ENCODE measurements at regions not wholly inside any gene's neighbourhood (a gene's known extent, or its start where the extent isn't known, plus 50 kb on each side); places are given as distances from the start of the nearest gene placed in this dataset.

DNA sequence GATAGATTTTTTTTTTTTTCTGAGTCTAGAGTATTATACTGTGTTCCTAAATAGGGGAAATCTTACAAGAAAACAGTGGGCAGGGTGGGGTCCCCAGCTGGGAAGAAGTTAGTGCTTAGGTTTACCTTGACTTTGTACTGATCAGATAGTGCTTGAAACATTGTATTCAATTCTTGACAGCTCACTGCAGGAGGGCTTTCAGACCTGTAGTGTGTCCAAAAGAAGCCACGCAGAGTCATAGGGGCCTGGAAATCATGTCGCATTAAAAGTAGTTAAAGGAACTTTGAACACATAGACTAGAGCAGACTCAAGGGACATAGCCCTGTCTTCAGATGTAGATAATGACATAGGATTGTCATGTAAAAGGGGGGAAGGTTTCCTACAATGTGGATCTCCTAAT lies 215.4 kb upstream of the NR4A3 start:
- CTCF ChIA-PET (ENCODE audit: low intra/inter-chr PET ratio, low total read pairs): no interaction called here
- intact Hi-C loops (cut with micrococcal nuclease; ENCODE audit: unreplicated experiment): no loop called here
- POLR2A ChIA-PET: no interaction called here
- H3K9ac ChIP-seq (ENCODE audit: insufficient read depth, low read depth, low read length): no peak overlapping the region
- no peak overlapping the region for H2AFZ ChIP-seq (ENCODE audit: low read length)
- no peak for FAIRE-seq
- H3K79me2 ChIP-seq (ENCODE audit: insufficient read depth, low read length): no peaks in the 10 kb centered on the region
- H3K4me1 ChIP-seq (ENCODE audit: insufficient read depth, low read length): no peaks in the 10 kb centered on the region
- H3K27me3 ChIP-seq (ENCODE audit: control insufficient read depth in 1 of 2, insufficient read depth in 2 of 2, low read length in 2 of 2): peaks cover 0 to 3% of the 10 kb centered on the region in 2 experiments; a peak in 1 of 5 replicates
- no peaks in the 10 kb centered on the region for H3K36me3 ChIP-seq (replicated peaks in 1 of 2; ENCODE audit: control insufficient read depth in 1 of 2, insufficient read depth in 2 of 2, low read length in 2 of 2)
- no peaks in the 10 kb centered on the region for H3K9me3 ChIP-seq (ENCODE audit: low read length)
- 88% methylated on average over 2 of the region's 2 CpGs for WGBS (ENCODE audit: low lambda C conversion rate)
- no TSS peak for BruUV-seq (replicated peaks)
- no peak for ATAC-seq
- H3K4me2 ChIP-seq (ENCODE audit: low read depth, low read length): no peak overlapping the region
- no peak overlapping the region for H3K27ac ChIP-seq (ENCODE audit: extremely low read length, insufficient read depth, low read length)
- DNase-seq (ENCODE audit: low spot score): no peak
- H4K20me1 ChIP-seq (ENCODE audit: insufficient read depth, low read length): no peaks in the 10 kb centered on the region
- no peak overlapping the region for H3K4me3 ChIP-seq (replicated peaks in 1 of 3; ENCODE audit: insufficient read depth in 1 of 3, low read depth in 2 of 3, low read length in 3 of 3)
- in situ Hi-C loops (cut with HindIII; ENCODE audit: extremely low pct_ligation_motif_present, low pct_unique_long_range_greater_than_20kb): no loop called here
- no peak for TF ChIP-seq ZNF878 (CRISPR knock-in tag; IDR thresholded peaks at IDR 0.05)
- TF ChIP-seq ZNF749 (CRISPR knock-in tag; IDR thresholded peaks at IDR 0.05; ENCODE audit: borderline replicate concordance): no peak
- TF ChIP-seq, protein P1, sequence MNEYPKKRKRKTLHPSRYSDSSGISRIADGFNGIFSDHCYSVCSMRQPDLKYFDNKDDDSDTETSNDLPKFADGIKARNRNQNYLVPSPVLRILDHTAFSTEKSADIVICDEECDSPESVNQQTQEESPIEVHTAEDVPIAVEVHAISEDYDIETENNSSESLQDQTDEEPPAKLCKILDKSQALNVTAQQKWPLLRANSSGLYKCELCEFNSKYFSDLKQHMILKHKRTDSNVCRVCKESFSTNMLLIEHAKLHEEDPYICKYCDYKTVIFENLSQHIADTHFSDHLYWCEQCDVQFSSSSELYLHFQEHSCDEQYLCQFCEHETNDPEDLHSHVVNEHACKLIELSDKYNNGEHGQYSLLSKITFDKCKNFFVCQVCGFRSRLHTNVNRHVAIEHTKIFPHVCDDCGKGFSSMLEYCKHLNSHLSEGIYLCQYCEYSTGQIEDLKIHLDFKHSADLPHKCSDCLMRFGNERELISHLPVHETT (CRISPR knock-in tag; conservative IDR thresholded peaks at IDR 0.05): no peak
- no peak for TF ChIP-seq MBNL3 (CRISPR knock-in tag; conservative IDR thresholded peaks at IDR 0.05)

DNA sequence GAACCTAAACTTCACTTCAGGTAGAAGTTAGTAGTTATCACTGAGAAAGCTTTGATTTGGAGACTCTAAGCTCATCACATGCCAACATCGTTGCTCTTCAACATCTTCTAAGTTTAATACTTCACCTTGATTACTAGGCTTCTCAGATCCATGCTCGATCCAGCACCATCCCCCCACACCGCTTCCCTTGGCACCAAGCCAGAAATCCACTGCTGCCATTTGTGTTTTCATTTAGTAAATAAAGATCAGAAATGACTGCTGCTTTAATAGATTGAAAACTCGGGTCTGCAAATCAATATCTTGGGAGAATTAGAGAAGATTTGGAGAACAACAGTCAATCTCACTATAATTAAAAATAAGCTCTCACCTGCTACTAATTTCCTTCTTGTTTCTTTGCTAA lies 214.7 kb upstream of the NR4A3 start:
- in situ Hi-C loops (cut with HindIII; ENCODE audit: extremely low pct_ligation_motif_present, low pct_unique_long_range_greater_than_20kb): no loop called here
- H3K36me3 ChIP-seq (replicated peaks in 1 of 2; ENCODE audit: control insufficient read depth in 1 of 2, insufficient read depth in 2 of 2, low read length in 2 of 2): no peaks in the 10 kb centered on the region
- H3K27me3 ChIP-seq (ENCODE audit: control insufficient read depth in 1 of 2, insufficient read depth in 2 of 2, low read length in 2 of 2): peaks cover 0 to 3% of the 10 kb centered on the region in 2 experiments; a peak in 1 of 5 replicates
- 0 out of 2 replicates have a peak, but pooled peaks have one; percentile 49 for TF ChIP-seq LCORL (IDR thresholded peaks at IDR 0.05)
- no peak for TF ChIP-seq LCORL (CRISPR knock-in tag; IDR thresholded peaks at IDR 0.05)
- TF ChIP-seq, protein P2, sequence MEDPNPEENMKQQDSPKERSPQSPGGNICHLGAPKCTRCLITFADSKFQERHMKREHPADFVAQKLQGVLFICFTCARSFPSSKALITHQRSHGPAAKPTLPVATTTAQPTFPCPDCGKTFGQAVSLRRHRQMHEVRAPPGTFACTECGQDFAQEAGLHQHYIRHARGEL (CRISPR knock-in tag; IDR thresholded peaks at IDR 0.05): no peak
- FAIRE-seq (no peak), DNase-seq (ENCODE audit: low spot score) (no peak), ATAC-seq (no peak)
- intact Hi-C loops (cut with micrococcal nuclease; ENCODE audit: unreplicated experiment): no loop called here
- 0% methylated on average over 4 of the region's 4 CpGs for WGBS (ENCODE audit: low lambda C conversion rate)
- H3K4me1 ChIP-seq (ENCODE audit: insufficient read depth, low read length): no peaks in the 10 kb centered on the region
- ChIA-PET POLR2A (no interaction called here), CTCF (ENCODE audit: low intra/inter-chr PET ratio, low total read pairs) (no interaction called here)
- no TSS peak for BruUV-seq (replicated peaks)
- no peaks in the 10 kb centered on the region for H4K20me1 ChIP-seq (ENCODE audit: insufficient read depth, low read length)
- H2AFZ ChIP-seq (ENCODE audit: low read length): no peak overlapping the region
- no peaks in the 10 kb centered on the region for H3K9me3 ChIP-seq (ENCODE audit: low read length)
- H3K9ac ChIP-seq (ENCODE audit: insufficient read depth, low read depth, low read length): no peak overlapping the region
- H3K79me2 ChIP-seq (ENCODE audit: insufficient read depth, low read length): no peaks in the 10 kb centered on the region
- no peak overlapping the region for H3K27ac ChIP-seq (ENCODE audit: extremely low read length, insufficient read depth, low read length)
- H3K4me3 ChIP-seq (replicated peaks in 1 of 3; ENCODE audit: insufficient read depth in 1 of 3, low read depth in 2 of 3, low read length in 3 of 3): no peak overlapping the region
- no peak overlapping the region for H3K4me2 ChIP-seq (ENCODE audit: low read depth, low read length)
